Keratinocyte (primary cell): ENCODE measurements at regions not wholly inside any gene's neighbourhood (a gene's known extent, or its start where the extent isn't known, plus 50 kb on each side); places are given as distances from the start of the nearest gene placed in this dataset.

Source experiments
- CTCF ChIP-seq, 3 experiments: IDR thresholded peaks in 1 of 3; conservative IDR thresholded peaks in 1 of 3; optimal IDR thresholded peaks in 1 of 3; 2 replicates in 2 of 3; 3 replicates in 1 of 3; pipeline versions ENCODE3 to v1.5.1; 2011; ENCODE audit warnings: low read length in 3 of 3, mild to moderate bottlenecking in 3 of 3, moderate library complexity in 2 of 3, control low read depth in 1 of 3, inconsistent platforms in 1 of 3; ENCODE audit not compliant: insufficient read depth in 2 of 3; ENCODE audit errors: extremely low read depth in 1 of 3
- EZH2 ChIP-seq: IDR thresholded peaks from one replicate; pipeline ENCODE4 v1.6.1; 2012; ENCODE audit warnings: inconsistent platforms, mild to moderate bottlenecking, low read length, moderate library complexity

- TF ChIP-seq CTCF (optimal IDR thresholded peaks at IDR 0.05 in 1 of 3, IDR thresholded peaks at IDR 0.05 in 1 of 3, conservative IDR thresholded peaks at IDR 0.05 in 1 of 3; ENCODE audit: extremely low read depth in 1 of 3, insufficient read depth in 2 of 3, low read length in 3 of 3) = peak; percentile 40 to 69 (median 54)
- TF ChIP-seq EZH2 = no peak
These were observed 412.8 kb downstream of the ZNF536 start for GRCh38 chr19:30784850-30785457.
